Keratinocyte (primary cell): ENCODE measurements at regions not wholly inside any gene's neighbourhood (a gene's known extent, or its start where the extent isn't known, plus 50 kb on each side); places are given as distances from the start of the nearest gene placed in this dataset.

Source experiments
- DNase-seq: peaks from one replicate; pipeline ENCODE4 v3.0.0-alpha.2; 2011; ENCODE audit warnings: low read depth, missing footprints, low spot score
- FAIRE-seq: peaks from 2 replicates; lab custom pipeline; 2011; peaks lifted over from hg19 to GRCh38; lab: Jason Lieb, UNC
- H2AFZ ChIP-seq: 2 replicates; pipeline ENCODE4 v1.6.0; 2012; ENCODE audit warnings: low read length, control low read depth, inconsistent platforms; ENCODE audit not compliant: control insufficient read depth
- H3K27ac ChIP-seq: 2 replicates; pipeline ENCODE4 v1.5.1; 2011; ENCODE audit warnings: low read length; ENCODE audit not compliant: control insufficient read depth, insufficient read depth
- H3K27me3 ChIP-seq: 3 replicates; pipeline ENCODE4 v1.6.0; 2011; ENCODE audit warnings: low read length; ENCODE audit not compliant: control insufficient read depth, insufficient read depth; ENCODE audit errors: extremely low read depth
- H3K36me3 ChIP-seq, 2 experiments: 2 replicates in 1 of 2; 3 replicates in 1 of 2; pipeline ENCODE4 v1.5.1; 2011; ENCODE audit warnings: low read length in 2 of 2, mild to moderate bottlenecking in 1 of 2; ENCODE audit not compliant: control insufficient read depth in 2 of 2, insufficient read depth in 2 of 2; ENCODE audit errors: extremely low read depth in 1 of 2
- H3K4me1 ChIP-seq: 3 replicates; pipeline ENCODE4 v1.5.1; 2011; ENCODE audit warnings: low read length; ENCODE audit not compliant: control insufficient read depth, insufficient read depth; ENCODE audit errors: extremely low read depth
- H3K4me2 ChIP-seq: 3 replicates; pipeline ENCODE4 v1.6.0; 2011; ENCODE audit warnings: low read depth, low read length; ENCODE audit not compliant: control insufficient read depth, insufficient read depth; ENCODE audit errors: extremely low read depth
- H3K4me3 ChIP-seq, 3 experiments: fragments of 200-600 bp in 1 of 3; sonication (generic) in 1 of 3; 2 replicates in 2 of 3; 3 replicates in 1 of 3; pipeline ENCODE4 v1.5.1; 2011 to 2016; ENCODE audit warnings: low read length in 3 of 3, mild to moderate bottlenecking in 3 of 3, control low read depth in 2 of 3, inconsistent platforms in 1 of 3, low read depth in 1 of 3, mixed read lengths in 1 of 3, mixed run types in 1 of 3, moderate library complexity in 1 of 3; ENCODE audit not compliant: control insufficient read depth in 2 of 3, insufficient read depth in 2 of 3; ENCODE audit errors: extremely low read depth in 1 of 3
- H3K79me2 ChIP-seq: 2 replicates; pipeline ENCODE4 v1.6.0; 2012; ENCODE audit warnings: low read length; ENCODE audit not compliant: control insufficient read depth, insufficient read depth
- H3K9ac ChIP-seq: 3 replicates; pipeline ENCODE4 v1.6.0; 2011; ENCODE audit warnings: low read length; ENCODE audit not compliant: control insufficient read depth, insufficient read depth; ENCODE audit errors: extremely low read depth
- H3K9me1 ChIP-seq: 3 replicates; pipeline ENCODE4 v1.6.0; 2011; ENCODE audit warnings: low read length; ENCODE audit not compliant: control insufficient read depth, insufficient read depth; ENCODE audit errors: extremely low read depth
- H3K9me3 ChIP-seq: 2 replicates; pipeline ENCODE4 v1.5.1; 2012; ENCODE audit warnings: low read depth, low read length; ENCODE audit not compliant: control insufficient read depth
- H4K20me1 ChIP-seq: 3 replicates; pipeline ENCODE4 v1.6.0; 2011; ENCODE audit warnings: low read length; ENCODE audit not compliant: control insufficient read depth, insufficient read depth; ENCODE audit errors: extremely low read depth
- EZH2 ChIP-seq: IDR thresholded peaks from one replicate; pipeline ENCODE4 v1.6.1; 2012; ENCODE audit warnings: inconsistent platforms, mild to moderate bottlenecking, low read length, moderate library complexity
- dilution Hi-C: fragments of 300-500 bp; cut with MboI; formaldehyde crosslinking; loops from one replicate; pipeline ENCODE4 v1.7.0; 2020; ENCODE audit warnings: low sequenced_read_pairs; ENCODE audit not compliant: extremely low pct_ligation_motif_present
- TF ChIP-seq, protein P1 (sequence below), 3 experiments: IDR thresholded peaks in 1 of 3; conservative IDR thresholded peaks in 1 of 3; optimal IDR thresholded peaks in 1 of 3; 2 replicates in 2 of 3; 3 replicates in 1 of 3; pipeline versions ENCODE3 to v1.5.1; 2011; ENCODE audit warnings: low read length in 3 of 3, mild to moderate bottlenecking in 3 of 3, moderate library complexity in 2 of 3, control low read depth in 1 of 3, inconsistent platforms in 1 of 3; ENCODE audit not compliant: insufficient read depth in 2 of 3; ENCODE audit errors: extremely low read depth in 1 of 3

DNA sequence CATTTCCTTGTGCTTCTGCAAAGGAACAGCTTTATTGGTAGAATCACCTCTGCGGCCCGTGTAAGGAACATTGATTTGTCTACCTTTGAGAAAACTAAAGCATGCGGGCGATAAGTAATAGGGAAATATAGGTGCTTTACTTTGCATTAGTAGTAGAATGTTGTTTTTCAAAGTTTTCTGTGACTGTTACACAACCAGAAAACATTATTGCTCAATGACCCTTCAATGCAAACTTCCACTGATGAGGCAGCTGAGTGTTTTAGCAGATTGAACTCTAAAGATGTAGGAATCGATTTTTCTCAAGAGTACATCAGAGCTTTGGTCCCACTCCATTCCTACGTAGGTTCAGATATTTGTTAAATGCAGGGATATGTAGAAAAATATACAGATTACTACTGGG, 427.8 kb downstream of the DNAJB9 start:
- no peak overlapping the region for H3K4me3 ChIP-seq
- no peaks in the 10 kb centered on the region for H3K36me3 ChIP-seq
- H3K9me3 ChIP-seq, result no peaks in the 10 kb centered on the region
- no peak for DNase-seq
- H3K4me2 ChIP-seq, result no peak overlapping the region
- no peak overlapping the region for H2AFZ ChIP-seq
- H3K79me2 ChIP-seq, result no peaks in the 10 kb centered on the region
- dilution Hi-C loops, result no loop called here
- no peak for FAIRE-seq
- H3K27me3 ChIP-seq, result no peaks in the 10 kb centered on the region
- H3K9me1 ChIP-seq, result no peaks in the 10 kb centered on the region
- no peak for TF ChIP-seq EZH2
- TF ChIP-seq, protein P1, sequence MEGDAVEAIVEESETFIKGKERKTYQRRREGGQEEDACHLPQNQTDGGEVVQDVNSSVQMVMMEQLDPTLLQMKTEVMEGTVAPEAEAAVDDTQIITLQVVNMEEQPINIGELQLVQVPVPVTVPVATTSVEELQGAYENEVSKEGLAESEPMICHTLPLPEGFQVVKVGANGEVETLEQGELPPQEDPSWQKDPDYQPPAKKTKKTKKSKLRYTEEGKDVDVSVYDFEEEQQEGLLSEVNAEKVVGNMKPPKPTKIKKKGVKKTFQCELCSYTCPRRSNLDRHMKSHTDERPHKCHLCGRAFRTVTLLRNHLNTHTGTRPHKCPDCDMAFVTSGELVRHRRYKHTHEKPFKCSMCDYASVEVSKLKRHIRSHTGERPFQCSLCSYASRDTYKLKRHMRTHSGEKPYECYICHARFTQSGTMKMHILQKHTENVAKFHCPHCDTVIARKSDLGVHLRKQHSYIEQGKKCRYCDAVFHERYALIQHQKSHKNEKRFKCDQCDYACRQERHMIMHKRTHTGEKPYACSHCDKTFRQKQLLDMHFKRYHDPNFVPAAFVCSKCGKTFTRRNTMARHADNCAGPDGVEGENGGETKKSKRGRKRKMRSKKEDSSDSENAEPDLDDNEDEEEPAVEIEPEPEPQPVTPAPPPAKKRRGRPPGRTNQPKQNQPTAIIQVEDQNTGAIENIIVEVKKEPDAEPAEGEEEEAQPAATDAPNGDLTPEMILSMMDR (optimal IDR thresholded peaks at IDR 0.05 in 1 of 3, IDR thresholded peaks at IDR 0.05 in 1 of 3, conservative IDR thresholded peaks at IDR 0.05 in 1 of 3; ENCODE audit: extremely low read depth in 1 of 3, insufficient read depth in 2 of 3, low read length in 3 of 3), result no peak
- H3K4me1 ChIP-seq, result no peaks in the 10 kb centered on the region
- H3K27ac ChIP-seq, result no peak overlapping the region
- no peaks in the 10 kb centered on the region for H4K20me1 ChIP-seq
- no peak overlapping the region for H3K9ac ChIP-seq

GRCh38 chr7:109003742-109004141, 434.1 kb downstream of the DNAJB9 start:
- TF ChIP-seq, protein P1 (optimal IDR thresholded peaks at IDR 0.05 in 1 of 3, IDR thresholded peaks at IDR 0.05 in 1 of 3, conservative IDR thresholded peaks at IDR 0.05 in 1 of 3; ENCODE audit: extremely low read depth in 1 of 3, insufficient read depth in 2 of 3, low read length in 3 of 3), result no peak
- no peak for TF ChIP-seq EZH2
- DNase-seq (no peak), FAIRE-seq (no peak)
- Histone ChIP-seq H3K4me1 (no peaks in the 10 kb centered on the region), H3K79me2 (no peaks in the 10 kb centered on the region), H3K9me1 (no peaks in the 10 kb centered on the region), H3K4me3 (no peak overlapping the region), H3K4me2 (no peak overlapping the region), H2AFZ (no peak overlapping the region), H3K27ac (no peak overlapping the region), H3K9ac (no peak overlapping the region), H3K9me3 (no peaks in the 10 kb centered on the region), H3K36me3 (no peaks in the 10 kb centered on the region), H3K27me3 (no peaks in the 10 kb centered on the region), H4K20me1 (no peaks in the 10 kb centered on the region)
- dilution Hi-C loops, result no loop called here
